AG09309 (cell line): ENCODE measurements at regions not wholly inside any gene's neighbourhood (a gene's known extent, or its start where the extent isn't known, plus 50 kb on each side); places are given as distances from the start of the nearest gene placed in this dataset.
"Not testable (repeated sequence)": the region's sequence is repeated elsewhere in the genome, so short reads cannot be mapped to it uniquely, and the experiment has no call there.

Experiments
- DNase-seq: peaks from one replicate; pipeline ENCODE4 v3.0.0-alpha.2; 2010; ENCODE audit warnings: low read depth
- H3K4me3 ChIP-seq: 2 replicates; pipeline ENCODE4 v1.5.1; 2011; ENCODE audit warnings: mild to moderate bottlenecking, low read depth, low read length, moderate library complexity; ENCODE audit not compliant: control insufficient read depth
- TF ChIP-seq, protein P1 (sequence below): IDR thresholded peaks from 2 replicates; pipeline ENCODE4 v1.5.1; 2011; ENCODE audit warnings: mild to moderate bottlenecking, low read depth, low read length, inconsistent platforms; ENCODE audit not compliant: insufficient read depth, control insufficient read depth; ENCODE audit errors: missing control alignments

DNA sequence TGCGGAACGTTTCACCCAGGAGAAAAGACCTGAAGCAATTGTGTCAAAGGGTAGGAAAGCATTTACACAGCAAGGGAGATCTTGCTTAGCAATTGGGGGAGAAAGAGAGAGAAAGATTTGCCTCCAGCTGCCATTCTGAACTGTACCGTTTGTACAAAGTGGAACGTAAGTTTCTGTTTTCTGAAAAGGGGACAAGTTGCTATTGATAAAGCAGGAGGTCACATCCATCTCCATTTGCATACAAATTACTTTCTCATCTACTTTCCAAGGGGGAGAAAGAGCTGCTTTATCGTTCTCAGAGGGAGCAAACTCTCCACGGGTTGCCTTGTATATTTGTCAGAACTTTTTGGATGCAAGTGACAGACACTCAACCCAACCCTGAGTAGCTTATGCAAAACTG lies 92.0 kb upstream of the CARD11 start:
- DNase-seq = no peak
- TF ChIP-seq, protein P1, sequence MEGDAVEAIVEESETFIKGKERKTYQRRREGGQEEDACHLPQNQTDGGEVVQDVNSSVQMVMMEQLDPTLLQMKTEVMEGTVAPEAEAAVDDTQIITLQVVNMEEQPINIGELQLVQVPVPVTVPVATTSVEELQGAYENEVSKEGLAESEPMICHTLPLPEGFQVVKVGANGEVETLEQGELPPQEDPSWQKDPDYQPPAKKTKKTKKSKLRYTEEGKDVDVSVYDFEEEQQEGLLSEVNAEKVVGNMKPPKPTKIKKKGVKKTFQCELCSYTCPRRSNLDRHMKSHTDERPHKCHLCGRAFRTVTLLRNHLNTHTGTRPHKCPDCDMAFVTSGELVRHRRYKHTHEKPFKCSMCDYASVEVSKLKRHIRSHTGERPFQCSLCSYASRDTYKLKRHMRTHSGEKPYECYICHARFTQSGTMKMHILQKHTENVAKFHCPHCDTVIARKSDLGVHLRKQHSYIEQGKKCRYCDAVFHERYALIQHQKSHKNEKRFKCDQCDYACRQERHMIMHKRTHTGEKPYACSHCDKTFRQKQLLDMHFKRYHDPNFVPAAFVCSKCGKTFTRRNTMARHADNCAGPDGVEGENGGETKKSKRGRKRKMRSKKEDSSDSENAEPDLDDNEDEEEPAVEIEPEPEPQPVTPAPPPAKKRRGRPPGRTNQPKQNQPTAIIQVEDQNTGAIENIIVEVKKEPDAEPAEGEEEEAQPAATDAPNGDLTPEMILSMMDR = no peak

DNA sequence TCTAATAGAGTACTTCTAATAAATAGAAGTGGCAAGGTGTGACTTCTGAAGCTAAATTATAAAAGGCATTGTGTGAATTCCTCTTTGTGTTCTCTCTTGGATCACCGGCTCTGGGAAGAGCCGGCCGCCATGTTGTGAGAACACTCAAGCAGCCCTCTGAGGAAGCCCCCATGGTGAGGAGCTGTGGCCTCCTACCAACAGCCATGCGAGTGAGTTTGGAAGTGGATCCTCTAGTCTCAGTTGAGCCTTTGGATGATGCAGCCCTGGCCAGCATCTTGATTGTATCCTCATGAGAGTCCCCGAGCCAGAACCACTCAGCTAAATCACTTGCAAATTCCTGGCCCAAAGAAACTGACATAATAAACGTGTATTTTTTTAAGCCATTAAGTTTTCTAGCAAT lies 94.5 kb upstream of the CARD11 start:
- TF ChIP-seq, protein P1 = no peak
- no peak for DNase-seq
- H3K4me3 ChIP-seq = no peak overlapping the region

More for the DNA sequence above, 92.0 kb upstream of the CARD11 start:
- no peak overlapping the region for H3K4me3 ChIP-seq

DNA sequence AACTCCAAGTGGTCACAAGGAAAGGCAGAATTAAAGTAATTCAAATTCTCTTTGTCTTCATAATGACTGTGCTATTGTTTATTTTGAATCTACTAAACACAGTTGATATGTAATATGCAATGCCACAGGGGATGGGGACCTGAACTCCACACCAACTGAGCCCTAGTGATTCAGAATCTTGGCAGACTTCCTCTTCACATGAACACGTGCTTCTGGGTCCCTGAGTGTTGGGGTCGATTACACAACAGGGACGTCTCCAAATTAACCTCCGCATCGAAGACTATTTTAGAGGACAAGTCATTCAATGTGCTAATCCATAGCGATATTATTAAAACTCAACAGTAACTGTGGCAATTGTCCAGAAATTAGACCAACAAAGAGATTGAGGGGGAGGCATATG lies 95.3 kb upstream of the CARD11 start:
- DNase-seq = no peak
- TF ChIP-seq, protein P1 = no peak
- H3K4me3 ChIP-seq = no peak overlapping the region

DNA sequence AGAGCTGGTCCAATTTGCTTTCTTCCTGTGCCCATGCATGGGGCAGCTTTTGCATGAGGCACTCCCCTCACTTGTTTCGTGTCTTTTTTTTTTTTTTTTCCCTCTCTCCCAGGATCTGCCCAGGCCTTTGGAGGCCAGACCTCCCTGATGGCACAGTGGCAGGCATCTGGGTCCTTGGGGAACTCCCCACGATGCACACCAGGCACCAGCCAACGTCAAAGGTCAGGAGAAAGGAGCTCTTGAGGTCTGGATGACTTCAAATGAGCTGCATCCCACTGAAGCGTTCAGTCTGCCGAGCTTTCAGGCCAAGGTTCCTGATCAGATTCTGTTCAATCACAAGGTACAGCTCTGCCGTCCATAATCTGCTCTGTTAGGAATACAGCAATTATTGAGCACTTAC lies 97.2 kb upstream of the CARD11 start:
- TF ChIP-seq, protein P1 = no peak
- no peak for DNase-seq
- H3K4me3 ChIP-seq = no peak overlapping the region

DNA sequence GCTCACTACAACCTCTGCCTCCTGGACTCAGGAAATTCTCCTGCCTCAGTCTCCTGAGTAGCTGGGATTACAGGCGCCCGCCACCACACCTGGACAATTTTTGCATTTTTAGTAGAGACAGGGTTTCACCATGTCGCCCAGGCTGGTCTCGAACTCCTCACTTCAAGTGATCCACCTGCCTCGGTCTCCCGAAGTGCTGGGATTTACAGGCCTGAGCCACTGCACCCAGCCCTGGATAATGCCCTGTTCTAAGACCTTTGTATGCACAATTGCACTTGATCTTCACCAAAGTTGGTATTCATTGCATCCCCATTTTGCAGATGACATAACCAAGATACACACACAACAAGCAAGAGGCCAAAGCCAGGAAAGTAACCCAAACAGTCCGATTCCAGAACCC lies 97.7 kb upstream of the CARD11 start:
- no peak for DNase-seq
- TF ChIP-seq, protein P1 = no peak
- no peak overlapping the region for H3K4me3 ChIP-seq

DNA sequence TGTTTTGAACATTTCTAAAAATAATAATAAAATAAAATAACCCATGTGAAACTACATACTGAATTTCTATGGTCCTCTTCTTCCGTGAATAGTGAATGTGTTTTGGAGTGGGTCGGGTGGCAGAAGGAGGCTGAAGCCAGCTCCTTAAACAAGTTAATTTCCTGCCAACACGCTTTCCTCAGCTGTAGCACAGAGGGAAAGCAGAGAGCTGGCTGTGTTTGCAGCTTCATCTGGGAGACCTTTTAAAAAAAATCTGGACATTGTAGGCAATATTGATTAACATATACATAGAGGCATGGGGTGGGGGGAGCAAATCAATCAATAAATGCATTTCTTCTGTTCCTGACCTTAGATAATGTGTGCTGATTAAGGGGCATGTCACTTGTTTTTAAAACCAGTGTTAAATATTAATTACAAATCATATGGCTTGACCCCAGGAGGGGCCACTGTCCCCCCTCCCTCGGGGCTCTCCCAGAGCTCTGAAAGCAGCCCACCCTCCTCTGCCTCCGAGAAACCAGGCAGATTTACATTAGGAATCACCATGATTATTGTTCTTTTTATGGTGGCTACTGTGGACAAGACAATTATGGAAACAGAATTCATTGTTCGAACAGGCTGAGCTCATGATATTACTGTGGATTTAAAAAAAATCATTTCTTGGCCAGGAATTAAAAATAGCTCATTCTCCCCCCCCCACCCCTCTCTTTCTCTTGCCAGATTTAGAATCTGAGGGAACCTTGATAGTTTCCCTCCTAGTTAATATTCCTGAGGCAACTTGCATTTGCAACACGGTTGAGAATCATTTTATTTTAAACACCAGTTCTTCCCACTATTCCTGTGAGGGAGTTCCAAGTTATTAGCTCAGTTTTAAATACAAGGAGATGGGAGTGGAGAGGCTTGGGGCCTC lies 100.5 kb upstream of the CARD11 start:
- no peak for DNase-seq
- H3K4me3 ChIP-seq = no peak overlapping the region
- TF ChIP-seq, protein P1 = no peak

DNA sequence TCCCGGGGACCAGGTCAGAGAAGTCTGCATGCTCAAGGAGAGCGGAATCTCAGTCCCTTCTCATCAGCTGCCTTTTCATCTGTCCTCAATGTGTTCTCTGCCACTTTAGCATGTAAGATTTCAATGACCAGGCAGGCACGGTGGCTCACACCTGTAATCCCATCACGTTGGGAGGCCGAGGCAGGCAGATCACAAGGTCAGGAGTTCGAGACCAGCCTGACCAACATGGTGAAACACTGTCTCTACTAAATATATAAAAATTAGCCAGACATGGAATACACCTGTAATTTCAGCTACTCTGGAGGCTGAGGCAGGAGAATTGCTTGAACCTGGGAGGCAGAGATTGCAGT lies 101.1 kb upstream of the CARD11 start:
- not testable (repeated sequence) for DNase-seq, H3K4me3 ChIP-seq
